Brain pericyte (primary cell): ENCODE measurements at regions not wholly inside any gene's neighbourhood (a gene's known extent, or its start where the extent isn't known, plus 50 kb on each side); places are given as distances from the start of the nearest gene placed in this dataset.

Experiments
- DNase-seq: peaks from one replicate; pipeline ENCODE4 v3.0.0-alpha.2; 2012; ENCODE audit warnings: low read depth, low spot score

GRCh38 chr1:232555494-232556210, 74.3 kb downstream of the SIPA1L2 start:
- no peak for DNase-seq

- DNase-seq = no peak
Measured at GRCh38 chr1:232554409-232554808, 75.5 kb downstream of the SIPA1L2 start.

- DNase-seq = no peak
Measured at GRCh38 chr1:232553809-232554208, 76.1 kb downstream of the SIPA1L2 start.

- no peak for DNase-seq
Measured at GRCh38 chr1:232553050-232553754, 76.7 kb downstream of the SIPA1L2 start.

- DNase-seq = no peak
Measured at GRCh38 chr1:232551386-232551785, 78.5 kb downstream of the SIPA1L2 start.

- no peak for DNase-seq
Measured at GRCh38 chr1:232550007-232550406, 79.9 kb downstream of the SIPA1L2 start.

GRCh38 chr1:232548691-232549090, 81.2 kb downstream of the SIPA1L2 start:
- DNase-seq = no peak

- no peak for DNase-seq
Measured at GRCh38 chr1:232547938-232548484, 81.9 kb downstream of the SIPA1L2 start.

GRCh38 chr1:232542633-232543593, 87.0 kb downstream of the SIPA1L2 start:
- no peak for DNase-seq

- DNase-seq = no peak
Measured at GRCh38 chr1:232538943-232539302, 91.0 kb downstream of the SIPA1L2 start.

GRCh38 chr1:232538224-232538942, 91.5 kb downstream of the SIPA1L2 start:
- DNase-seq = no peak

GRCh38 chr1:232534552-232535517, 95.1 kb downstream of the SIPA1L2 start:
- no peak for DNase-seq

GRCh38 chr1:232533328-232533727, 96.6 kb downstream of the SIPA1L2 start:
- DNase-seq = no peak

- DNase-seq = no peak
Measured at GRCh38 chr1:232532901-232533300, 97.0 kb downstream of the SIPA1L2 start.

GRCh38 chr1:232531291-232531690, 98.6 kb downstream of the SIPA1L2 start:
- no peak for DNase-seq

- no peak for DNase-seq
Measured at GRCh38 chr1:232529747-232530146, 100.2 kb downstream of the SIPA1L2 start.

GRCh38 chr1:232528472-232529089, 101.4 kb downstream of the SIPA1L2 start:
- DNase-seq = no peak

- no peak for DNase-seq
Measured at GRCh38 chr1:232524056-232524455, 105.9 kb downstream of the SIPA1L2 start.

- no peak for DNase-seq
Measured at GRCh38 chr1:232522189-232522588, 107.7 kb downstream of the SIPA1L2 start.

- no peak for DNase-seq
Measured at GRCh38 chr1:232521660-232522059, 108.3 kb downstream of the SIPA1L2 start.
